Prostate gland (tissue), 2 donors: ENCODE measurements at regions not wholly inside any gene's neighbourhood (a gene's known extent, or its start where the extent isn't known, plus 50 kb on each side); places are given as distances from the start of the nearest gene placed in this dataset.

ENCODE experiments used
- DNase-seq: peaks from one replicate; pipeline ENCODE4 v3.0.0-alpha.2; 2019; ENCODE audit warnings: low spot score
- H3K27ac ChIP-seq, 2 donors: fragments of 200-600 bp; sonication (generic); 2 replicates each; pipeline ENCODE4 v1.5.1; 2017 to 2019
- H3K27me3 ChIP-seq: fragments of 200-600 bp; sonication (generic); replicated peaks from 2 replicates; pipeline ENCODE4 v1.5.1; 2019; ENCODE audit not compliant: insufficient read depth
- H3K36me3 ChIP-seq, 2 donors: fragments of 200-600 bp; sonication (generic); 1 replicate in 1 of 2; 2 replicates in 1 of 2; pipeline versions ENCODE4 v1.5.1 to v1.8.1; 2017 to 2019
- H3K4me1 ChIP-seq: fragments of 200-600 bp; sonication (generic); replicated peaks from 2 replicates; pipeline ENCODE4 v1.5.1; 2019
- H3K4me3 ChIP-seq, 2 donors: fragments of 200-600 bp; sonication (generic); 2 replicates each; pipeline ENCODE4 v1.5.1; 2017 to 2019
- H3K9me3 ChIP-seq: fragments of 200-600 bp; sonication (generic); 2 replicates; pipeline ENCODE4 v1.5.1; 2017
- CTCF ChIP-seq, 4 experiments: fragments of 200-600 bp in 2 of 4; fragments of 450-650 bp in 2 of 4; sonication (generic) in 2 of 4; IDR thresholded peaks; 1 replicate in 3 of 4; 2 replicates in 1 of 4; pipeline ENCODE4 v1.5.1; 2016 to 2019; ENCODE audit warnings: antibody characterized with exemption in 4 of 4, mild to moderate bottlenecking in 2 of 4, moderate library complexity in 2 of 4
- POLR2A ChIP-seq: fragments of 450-650 bp; IDR thresholded peaks from one replicate; pipeline ENCODE4 v1.6.1; 2016; ENCODE audit warnings: antibody characterized with exemption, mild to moderate bottlenecking
- POLR2AphosphoS5 ChIP-seq: sonication (generic); formaldehyde crosslinking; IDR thresholded peaks from one replicate; pipeline ENCODE4 v1.6.1; 2017; ENCODE audit warnings: antibody characterized with exemption
- WGBS: methylation state at CpG from one replicate; pipeline ENCODE4 v1.1.5; 2018; 5-methylcytosine and 5-hydroxymethylcytosine counted together
- intact Hi-C: fragments of 100-400 bp; cut with DNase I; formaldehyde crosslinking; loops from one replicate; pipeline ENCODE4 v1.14.2; 2022

GRCh38 chr16:74143171-74143570 lies 153.4 kb upstream of the PSMD7 start:
- TF ChIP-seq POLR2AphosphoS5 = no peak
- no peak for TF ChIP-seq POLR2A
- H3K27me3 ChIP-seq = no peaks in the 10 kb centered on the region
- no peak overlapping the region for H3K4me3 ChIP-seq
- no peaks in the 10 kb centered on the region for H3K36me3 ChIP-seq
- H3K27ac ChIP-seq = no peak overlapping the region
- H3K9me3 ChIP-seq = no peaks in the 10 kb centered on the region
- DNase-seq = no peak
- H3K4me1 ChIP-seq = no peaks in the 10 kb centered on the region
- intact Hi-C loops = no loop called here
- 31% methylated on average over 3 of the region's 3 CpGs for WGBS

- H3K27ac ChIP-seq = no peak overlapping the region
- no peaks in the 10 kb centered on the region for H3K36me3 ChIP-seq
- no peaks in the 10 kb centered on the region for H3K4me1 ChIP-seq
- TF ChIP-seq CTCF (IDR thresholded peaks at IDR 0.05) = no peak
- no peak for TF ChIP-seq POLR2A
- no peak for TF ChIP-seq POLR2AphosphoS5
- H3K27me3 ChIP-seq = no peaks in the 10 kb centered on the region
- no peaks in the 10 kb centered on the region for H3K9me3 ChIP-seq
- WGBS = 95% methylated on average over 3 of the region's 3 CpGs
- no peak for DNase-seq
- no peak overlapping the region for H3K4me3 ChIP-seq
- intact Hi-C loops = no loop called here
Measured at GRCh38 chr16:74141015-74141414, 155.6 kb upstream of the PSMD7 start.

GRCh38 chr16:74140557-74140956 lies 156.1 kb upstream of the PSMD7 start:
- 92% methylated on average over 3 of the region's 3 CpGs for WGBS
- no peaks in the 10 kb centered on the region for H3K4me1 ChIP-seq
- intact Hi-C loops = no loop called here
- H3K27me3 ChIP-seq = no peaks in the 10 kb centered on the region
- no peak overlapping the region for H3K4me3 ChIP-seq
- no peaks in the 10 kb centered on the region for H3K36me3 ChIP-seq
- no peak overlapping the region for H3K27ac ChIP-seq
- TF ChIP-seq POLR2AphosphoS5 (no peak), POLR2A (no peak), CTCF (IDR thresholded peaks at IDR 0.05) (no peak)
- H3K9me3 ChIP-seq = no peaks in the 10 kb centered on the region
- no peak for DNase-seq

- no peak for TF ChIP-seq POLR2A
- no peak for TF ChIP-seq POLR2AphosphoS5
- no peak for TF ChIP-seq CTCF (IDR thresholded peaks at IDR 0.05)
- Histone ChIP-seq H3K4me3 (no peak overlapping the region), H3K36me3 (no peaks in the 10 kb centered on the region), H3K27me3 (no peaks in the 10 kb centered on the region), H3K27ac (no peak overlapping the region), H3K9me3 (no peaks in the 10 kb centered on the region), H3K4me1 (no peaks in the 10 kb centered on the region)
- no peak for DNase-seq
- 73% methylated on average over 1 of the region's 1 CpG for WGBS
- intact Hi-C loops = no loop called here
Measured at GRCh38 chr16:74123826-74124225, 172.8 kb upstream of the PSMD7 start.

GRCh38 chr16:74123195-74123594 lies 173.4 kb upstream of the PSMD7 start:
- Histone ChIP-seq H3K27me3 (no peaks in the 10 kb centered on the region), H3K9me3 (no peaks in the 10 kb centered on the region), H3K4me1 (no peaks in the 10 kb centered on the region), H3K36me3 (no peaks in the 10 kb centered on the region), H3K27ac (no peak overlapping the region), H3K4me3 (no peak overlapping the region)
- TF ChIP-seq POLR2AphosphoS5 = no peak
- TF ChIP-seq CTCF (IDR thresholded peaks at IDR 0.05) = no peak
- TF ChIP-seq POLR2A = no peak
- WGBS = 78% methylated on average over 4 of the region's 4 CpGs
- intact Hi-C loops = no loop called here
- DNase-seq = no peak
